HUDEP-2 (cell line): ENCODE measurements at regions not wholly inside any gene's neighbourhood (a gene's known extent, or its start where the extent isn't known, plus 50 kb on each side); places are given as distances from the start of the nearest gene placed in this dataset.
"Not testable (repeated sequence)": the region's sequence is repeated elsewhere in the genome, so short reads cannot be mapped to it uniquely, and the experiment has no call there.

ENCODE experiments used
- DNase-seq, 76 experiments: peaks; one replicate each; lab custom pipeline; 2025; ENCODE audit not compliant: unreplicated experiment in 76 of 76; lab: John Stamatoyannopoulos, UW

DNA sequence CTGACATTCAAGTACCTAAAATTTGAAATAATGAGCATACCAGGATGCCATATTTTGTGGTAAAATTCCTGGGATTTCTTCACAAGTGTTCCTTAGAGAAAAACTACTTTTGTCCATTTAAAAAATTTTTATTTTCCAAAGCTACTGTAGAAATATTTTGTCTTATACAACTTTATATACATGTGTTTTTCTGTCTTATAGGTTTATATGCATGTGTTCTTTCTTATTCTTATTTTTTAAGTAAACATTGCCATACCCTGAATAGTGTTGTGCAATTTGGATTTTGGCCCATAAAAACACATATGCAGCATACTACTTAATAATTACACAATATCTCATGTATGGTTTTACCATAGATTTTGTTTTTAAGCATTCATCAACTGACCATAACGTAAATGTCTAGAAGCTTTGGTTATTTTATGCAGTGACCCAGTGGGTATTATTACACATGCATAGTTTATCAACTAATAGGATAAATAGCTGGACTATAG, 1107.4 kb upstream of the SEL1L start:
- DNase-seq: no peak

DNA sequence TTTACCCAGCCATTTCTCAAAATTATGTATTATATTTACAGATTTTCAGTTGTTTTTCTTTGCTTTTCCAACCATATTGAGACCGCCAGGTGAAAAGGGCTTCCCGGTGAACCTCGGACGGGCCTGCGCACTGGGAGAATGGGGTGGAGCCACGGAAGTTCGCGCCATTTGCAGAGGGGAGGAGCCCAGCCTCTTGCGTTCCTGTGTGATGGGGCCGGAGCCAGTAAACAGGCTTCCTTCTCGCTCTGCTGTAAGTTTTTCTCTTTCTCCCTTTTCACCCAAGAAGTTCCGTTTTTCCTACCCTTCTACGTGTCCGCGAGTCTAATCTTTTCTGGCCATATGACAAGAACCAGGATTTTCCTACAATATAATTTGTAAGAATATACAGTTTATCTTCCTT, 1108.8 kb upstream of the SEL1L start:
- DNase-seq: no peak

DNA sequence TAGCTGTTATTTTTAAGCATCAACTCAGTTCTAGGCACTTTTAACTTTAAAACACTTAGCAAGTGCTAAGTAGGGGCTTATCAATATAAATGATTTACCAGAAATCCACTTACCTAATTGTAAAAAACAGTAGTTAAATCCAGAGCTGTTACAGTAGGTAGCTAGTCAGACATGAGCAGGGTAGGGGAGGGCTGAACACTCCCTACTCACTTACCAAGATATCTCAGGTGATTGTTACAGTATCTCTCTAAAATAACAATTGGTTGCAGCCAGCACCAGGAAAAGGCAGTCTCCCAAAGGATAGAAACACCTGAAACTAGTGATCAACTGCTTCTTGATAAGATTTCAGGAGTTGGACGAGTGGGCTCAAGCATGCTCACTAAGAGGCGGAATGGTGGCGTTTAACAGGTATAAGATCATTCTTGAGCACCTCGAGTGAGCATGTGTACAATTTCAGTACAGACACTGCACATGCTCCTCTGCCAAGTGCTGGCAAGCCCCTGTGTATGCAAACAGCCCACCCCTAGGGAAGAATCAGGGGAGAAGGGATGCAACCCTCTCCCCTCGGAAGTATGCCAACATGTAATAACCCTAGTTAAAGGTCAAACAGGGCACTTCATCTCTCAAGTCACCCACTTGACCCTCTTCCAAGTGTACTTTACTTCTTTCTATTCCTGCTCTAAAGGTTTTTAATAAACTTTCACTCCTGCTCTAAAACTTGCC, 1113.6 kb upstream of the SEL1L start:
- DNase-seq: no peak

DNA sequence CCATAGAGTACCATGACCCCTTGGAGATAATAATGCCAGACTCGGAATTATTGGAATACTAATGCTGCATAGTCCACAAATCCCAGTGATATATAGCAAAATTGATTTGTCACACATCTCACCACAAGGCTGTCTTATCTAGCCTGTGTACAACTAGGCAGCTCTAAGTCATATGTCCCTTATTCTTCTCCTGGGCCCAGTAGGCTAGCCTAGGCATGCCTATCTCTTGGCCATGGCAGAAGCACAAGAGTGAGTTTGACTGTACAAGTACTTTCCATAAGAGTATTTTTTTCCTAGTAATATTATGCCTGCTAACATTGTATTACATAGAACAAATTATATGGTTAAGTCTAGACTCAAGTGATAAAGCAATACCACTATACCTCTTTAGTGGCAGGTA, 1122.1 kb upstream of the SEL1L start:
- DNase-seq: no peak

DNA sequence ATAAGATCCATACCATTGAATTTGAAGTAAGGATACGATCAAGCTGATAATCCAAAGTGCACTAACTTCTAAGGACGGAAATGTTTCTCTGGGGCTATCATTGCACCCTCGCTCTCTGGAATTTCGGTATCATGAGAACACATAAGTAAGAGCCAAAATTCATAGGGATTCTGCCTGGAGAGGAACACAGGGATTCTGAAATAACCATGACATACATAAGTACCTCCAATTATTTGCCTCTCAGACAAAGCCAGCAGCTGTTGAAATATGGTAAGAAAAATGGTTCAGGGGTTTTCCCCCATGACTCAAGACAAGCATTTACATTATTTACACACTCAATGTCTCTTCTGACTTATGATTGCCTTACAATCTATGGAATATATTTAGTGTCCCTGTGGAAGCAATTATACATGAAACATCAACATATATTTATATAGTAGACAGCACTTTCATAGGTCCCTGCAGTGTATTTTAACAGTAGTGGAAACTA, 1123.6 kb upstream of the SEL1L start:
- DNase-seq: no peak

DNA sequence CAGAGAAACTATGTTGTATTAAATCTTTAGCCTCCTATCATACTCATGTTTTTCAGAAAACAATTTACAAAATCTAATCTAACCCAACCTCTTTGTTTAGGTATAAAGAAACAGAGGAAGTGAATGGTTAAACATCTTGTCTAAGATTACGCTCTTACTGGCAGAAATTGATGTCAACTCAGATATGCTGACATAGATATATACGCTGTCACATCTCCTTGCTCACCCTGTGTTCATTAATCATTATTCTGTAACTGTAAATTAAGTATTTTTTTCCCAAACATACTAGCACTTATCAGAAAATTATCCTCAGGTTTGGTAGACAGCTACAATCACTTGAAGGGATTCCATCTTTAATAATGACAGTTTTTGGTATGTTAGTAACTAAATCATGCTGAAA, 1127.6 kb upstream of the SEL1L start:
- DNase-seq: no peak

DNA sequence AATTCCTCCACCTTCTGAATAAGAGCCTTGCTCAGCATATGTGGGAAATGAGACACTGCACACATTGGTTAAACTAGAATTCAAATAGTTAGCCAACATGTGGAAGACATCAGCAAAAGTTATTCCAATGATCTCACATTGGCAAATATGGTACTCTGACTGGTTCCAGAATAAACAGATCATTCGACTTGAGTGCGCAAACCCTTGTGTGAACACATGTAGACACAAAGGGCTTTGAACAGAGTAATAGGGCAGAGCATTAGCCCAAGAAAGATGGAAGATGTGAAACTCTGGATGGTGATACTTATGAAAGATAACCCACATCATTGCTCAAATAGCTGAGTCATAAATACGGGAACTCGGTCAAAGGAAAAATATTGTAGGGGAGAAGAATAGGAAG, 1133.4 kb upstream of the SEL1L start:
- DNase-seq: no peak

DNA sequence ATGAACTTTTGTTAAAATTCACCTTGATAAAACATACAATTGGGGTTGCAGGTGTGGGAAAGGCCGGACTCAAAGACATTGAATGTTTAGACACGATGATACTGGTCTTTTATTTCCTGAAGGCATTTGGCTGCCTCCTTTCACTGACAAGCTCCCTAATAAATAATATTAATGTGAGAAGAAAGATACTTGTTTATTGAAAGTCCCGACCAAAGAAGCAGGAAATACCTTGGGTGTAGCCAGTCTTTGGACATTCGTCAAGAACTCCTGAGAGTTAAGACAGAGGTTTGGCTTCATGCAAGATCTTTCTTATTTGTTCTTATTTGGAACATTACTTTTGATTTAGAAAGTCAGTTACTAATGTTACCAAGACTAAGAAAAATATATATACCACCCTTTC, 1133.8 kb upstream of the SEL1L start:
- no peak for DNase-seq

DNA sequence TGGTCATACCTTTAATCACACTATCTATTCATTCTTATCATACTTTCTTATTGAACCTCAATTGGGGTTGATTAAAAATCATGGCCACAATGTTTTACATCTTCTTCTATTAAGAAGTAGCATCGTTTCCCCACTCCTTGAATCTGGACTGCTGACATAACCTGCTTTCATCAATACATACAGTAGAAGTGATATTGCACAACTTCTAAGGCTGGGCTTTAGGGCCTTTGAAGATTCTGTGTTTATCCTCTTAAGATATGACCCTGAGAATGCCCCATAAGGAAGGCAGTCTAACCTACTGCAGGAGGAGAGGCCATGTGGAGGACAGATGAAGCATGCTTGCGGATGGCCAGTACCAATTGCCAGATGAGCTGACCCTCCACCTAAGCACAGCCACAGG, 1142.8 kb upstream of the SEL1L start:
- no peak for DNase-seq

DNA sequence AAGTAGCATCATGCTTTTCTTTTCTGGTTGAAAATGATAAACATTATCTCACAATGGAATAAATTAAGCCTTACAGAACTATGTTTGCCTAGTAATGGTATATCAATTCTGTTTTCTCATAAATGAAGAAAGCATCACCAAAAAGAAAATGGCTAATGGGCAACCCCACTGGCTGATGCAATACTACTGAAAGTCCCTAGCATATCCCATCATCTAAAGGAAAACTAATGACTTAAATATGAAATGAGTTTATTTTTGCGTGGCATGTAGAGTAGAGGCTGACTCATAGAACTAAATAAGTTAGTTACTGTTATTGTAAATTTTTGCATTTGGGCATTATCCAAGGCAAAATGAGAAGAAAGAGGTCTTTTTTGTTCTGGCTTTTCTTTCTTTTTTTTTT, 1156.3 kb upstream of the SEL1L start:
- DNase-seq: no peak

DNA sequence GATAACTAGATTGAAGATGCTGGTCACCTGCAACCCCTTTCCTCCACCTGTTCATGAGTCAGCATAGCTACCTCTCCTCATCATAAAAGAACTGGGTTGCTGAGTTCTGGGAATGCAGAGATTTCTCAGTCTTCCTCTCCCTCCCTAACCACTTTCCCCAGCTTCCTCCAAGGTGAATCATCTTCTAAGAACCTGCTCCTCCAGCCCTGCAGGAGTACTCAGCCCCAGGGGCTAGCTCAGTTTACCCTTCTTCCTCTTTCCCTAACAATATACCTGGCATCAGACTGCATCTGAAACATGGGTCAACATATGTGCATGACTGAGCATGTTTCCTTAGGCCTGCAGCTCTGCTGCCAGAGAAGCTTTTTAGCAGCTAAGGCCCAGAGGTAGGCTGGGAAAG, 1157.5 kb upstream of the SEL1L start:
- DNase-seq: not testable (repeated sequence)

DNA sequence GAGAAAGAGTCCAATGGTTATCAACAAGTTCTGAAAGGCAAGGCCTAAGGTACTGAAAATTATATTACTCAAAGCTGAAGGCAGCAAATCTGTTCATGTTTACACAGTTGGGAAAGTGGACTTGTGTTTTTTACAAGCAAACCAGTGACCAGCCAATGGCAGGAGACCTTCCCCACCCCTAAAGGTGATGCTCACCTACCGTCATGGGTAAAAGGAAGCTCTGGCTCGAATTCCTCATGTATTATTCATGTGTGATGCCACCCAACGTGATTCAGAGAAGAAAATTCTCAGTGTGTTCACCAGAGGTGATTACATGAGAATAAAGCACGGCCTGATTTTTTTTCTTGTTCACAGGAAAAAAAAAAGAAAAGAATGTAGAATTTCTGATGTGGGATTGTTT, 1161.2 kb upstream of the SEL1L start:
- no peak for DNase-seq

DNA sequence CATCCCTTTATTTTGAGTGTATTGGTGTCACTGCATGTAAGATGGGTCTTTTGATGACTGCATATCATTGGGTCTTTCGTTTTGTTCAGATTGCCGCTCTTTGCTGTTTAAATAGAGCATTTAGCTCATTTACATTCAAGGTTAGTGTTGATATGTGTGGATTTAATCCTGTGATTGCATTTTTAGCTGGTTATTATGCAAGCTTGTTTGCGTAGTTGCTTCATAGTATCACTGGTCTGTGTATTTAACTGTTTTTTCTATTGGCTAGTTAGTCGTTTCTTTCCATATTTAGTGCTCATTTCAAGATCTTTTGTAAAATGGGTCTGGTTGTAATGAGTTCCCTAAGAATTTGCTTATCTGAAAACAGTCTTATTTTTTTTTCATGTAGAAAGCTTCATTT, 1170.6 kb upstream of the SEL1L start:
- DNase-seq: no peak

DNA sequence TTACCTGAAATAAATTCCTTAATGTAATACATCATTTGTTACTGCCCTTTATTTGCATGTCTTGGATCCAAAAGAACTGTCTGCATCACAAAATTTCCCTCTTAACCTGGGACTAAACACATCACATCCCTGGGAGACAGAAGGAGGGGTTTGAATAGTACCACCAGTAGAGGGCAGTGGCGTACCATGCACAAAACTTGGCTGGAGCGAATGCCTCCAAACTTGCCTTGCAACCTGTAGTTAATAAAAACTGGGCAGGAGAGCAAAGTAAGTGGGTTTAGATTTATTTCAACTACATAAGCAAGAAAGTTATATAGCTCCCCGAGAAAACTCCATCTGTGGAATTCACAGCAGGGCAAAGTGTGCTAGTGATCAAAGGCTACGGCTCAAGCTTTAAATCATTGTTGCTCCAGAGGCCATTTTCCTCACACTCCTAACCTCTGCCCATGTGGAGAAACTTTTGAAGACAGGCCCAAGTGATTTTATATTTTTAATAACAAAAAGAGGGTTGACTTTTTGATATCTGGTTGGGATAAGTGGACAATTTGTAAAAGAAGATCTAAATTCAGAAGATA, 1176.7 kb upstream of the SEL1L start:
- peak in 24 of 76 experiments; percentile 0 to 48 (median 4) for DNase-seq

DNA sequence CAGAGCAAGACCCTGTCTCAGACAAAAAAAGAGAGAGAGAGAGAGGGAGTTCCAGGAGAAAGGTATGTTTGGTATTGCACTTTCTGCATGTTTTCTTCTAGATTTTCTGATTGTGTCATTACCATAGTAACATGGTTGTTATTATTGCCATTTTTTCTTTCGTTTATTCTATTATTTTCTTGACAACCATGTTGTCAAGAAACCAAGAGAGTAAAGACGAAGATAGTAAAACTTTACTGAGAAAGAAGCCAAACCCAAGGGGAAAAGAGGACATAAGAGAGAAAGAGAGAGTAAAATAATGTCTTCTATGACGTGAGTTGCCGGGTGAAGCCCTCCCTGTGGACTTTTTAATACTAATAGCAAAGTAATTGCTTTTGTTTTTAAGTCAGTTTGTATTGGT, 1186.0 kb upstream of the SEL1L start:
- no peak for DNase-seq

DNA sequence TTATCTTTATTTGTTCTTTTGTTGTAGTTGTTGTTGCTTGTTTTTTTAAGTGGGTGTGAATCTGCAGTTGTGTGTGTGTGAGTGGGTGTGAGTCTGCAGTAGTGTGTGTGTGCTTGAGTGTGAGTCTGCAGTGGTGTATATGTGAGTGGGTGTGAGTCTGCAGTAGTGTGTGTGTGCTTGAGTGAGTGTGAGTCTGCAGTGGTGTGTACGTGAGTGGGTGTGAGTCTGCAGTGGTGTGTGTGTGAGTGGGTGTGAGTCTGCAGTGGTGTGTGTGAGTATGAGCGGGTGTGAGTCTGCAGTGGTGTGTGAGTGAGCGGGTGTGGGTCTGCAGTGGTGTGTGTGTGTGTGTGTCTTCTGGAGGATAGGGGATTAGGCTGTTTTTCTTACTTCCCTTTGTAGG, 1186.8 kb upstream of the SEL1L start:
- no peak for DNase-seq

DNA sequence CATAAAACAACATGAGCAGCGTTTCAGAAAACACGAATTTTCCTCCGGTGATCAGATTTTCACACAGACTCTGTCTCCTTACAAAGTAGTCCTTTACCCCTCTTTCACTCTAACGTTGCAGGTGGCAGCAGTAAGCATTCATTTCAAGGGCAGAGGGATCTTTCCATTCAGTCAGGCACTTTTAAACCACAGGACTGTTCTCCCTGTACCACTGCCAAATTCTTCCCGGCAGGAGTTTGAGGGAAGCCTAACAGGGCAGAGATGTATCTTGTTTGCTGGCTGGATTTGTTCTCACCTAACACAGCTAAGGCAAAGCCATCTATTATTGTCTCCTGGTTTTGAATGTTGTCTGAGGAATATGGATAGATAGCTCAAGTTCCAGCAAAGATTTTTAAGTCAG, 1187.3 kb upstream of the SEL1L start:
- DNase-seq: no peak

DNA sequence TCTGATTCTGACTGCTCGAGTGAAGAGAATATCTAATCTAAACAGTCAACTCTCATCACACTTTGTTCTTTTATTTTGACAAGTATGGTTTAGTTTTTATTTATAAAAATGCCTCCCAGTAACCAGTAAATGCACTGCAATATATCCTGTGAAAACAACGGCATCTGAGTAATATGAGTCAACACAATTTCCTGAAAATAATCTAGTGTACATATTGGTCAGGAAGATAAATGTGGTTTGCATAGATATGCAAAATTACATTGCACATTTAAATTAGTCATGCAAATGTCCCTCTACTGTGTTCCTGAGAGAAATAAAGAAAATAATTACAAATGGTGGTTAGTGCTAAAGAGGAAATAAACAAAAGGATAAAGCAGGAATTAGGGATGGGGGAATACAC, 1190.7 kb upstream of the SEL1L start:
- DNase-seq: no peak

DNA sequence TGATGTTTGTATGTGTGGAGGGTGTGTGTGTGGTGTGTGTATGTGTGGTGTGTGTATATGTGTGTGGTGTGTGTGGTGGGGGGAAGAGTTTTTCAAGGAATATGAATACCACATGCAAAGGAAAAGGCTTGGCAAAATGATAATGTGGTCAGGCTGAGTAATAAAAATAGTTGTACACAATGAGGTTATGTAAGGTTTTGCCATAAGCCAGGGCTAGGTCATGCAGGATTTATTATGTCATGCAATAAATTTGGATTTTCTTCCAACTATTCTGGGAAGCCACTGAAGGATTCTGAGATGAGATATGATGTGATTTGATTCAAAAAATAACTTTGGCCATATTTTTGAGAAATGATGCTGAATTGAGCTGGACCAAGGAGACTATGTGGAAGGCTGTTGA, 1191.6 kb upstream of the SEL1L start:
- DNase-seq: no peak

DNA sequence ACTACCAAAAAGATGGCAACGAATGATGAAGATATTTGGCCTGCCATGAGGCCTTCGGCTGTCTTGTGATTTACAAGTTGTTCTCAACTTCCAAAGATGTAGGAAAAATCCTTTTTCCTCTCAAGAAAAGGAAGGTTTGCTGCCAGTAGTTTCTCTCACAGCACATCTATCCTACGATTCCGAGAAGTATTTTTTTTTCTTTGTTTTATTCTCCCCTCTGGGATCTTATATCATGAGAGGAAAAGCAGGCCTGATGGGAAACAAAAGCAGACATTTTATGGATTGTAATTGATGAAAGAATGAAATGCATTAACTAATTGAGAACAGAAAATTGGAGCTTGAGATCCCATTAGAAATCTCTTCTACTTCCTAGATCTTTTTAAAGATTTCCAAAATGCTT, 1197.9 kb upstream of the SEL1L start:
- DNase-seq: no peak

DNA sequence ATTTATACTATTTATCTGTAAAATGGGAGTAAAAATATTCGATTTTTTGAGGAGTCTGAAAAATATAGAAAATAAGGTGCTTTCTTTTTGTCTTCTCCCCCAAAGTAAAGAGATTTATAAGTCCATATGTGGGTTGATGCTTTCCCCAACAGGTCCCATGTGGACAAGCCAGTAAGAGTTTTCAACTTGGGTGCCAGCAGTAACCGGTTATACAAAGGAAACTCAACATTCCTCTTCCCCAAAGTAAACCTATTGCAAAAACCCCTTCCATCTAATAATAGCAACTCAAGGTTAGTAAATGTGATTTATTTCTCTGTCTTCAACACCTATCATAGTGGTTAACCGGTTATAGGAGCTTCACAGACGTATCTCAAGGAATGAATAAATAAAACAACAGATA, 1206.9 kb upstream of the SEL1L start:
- DNase-seq: no peak

DNA sequence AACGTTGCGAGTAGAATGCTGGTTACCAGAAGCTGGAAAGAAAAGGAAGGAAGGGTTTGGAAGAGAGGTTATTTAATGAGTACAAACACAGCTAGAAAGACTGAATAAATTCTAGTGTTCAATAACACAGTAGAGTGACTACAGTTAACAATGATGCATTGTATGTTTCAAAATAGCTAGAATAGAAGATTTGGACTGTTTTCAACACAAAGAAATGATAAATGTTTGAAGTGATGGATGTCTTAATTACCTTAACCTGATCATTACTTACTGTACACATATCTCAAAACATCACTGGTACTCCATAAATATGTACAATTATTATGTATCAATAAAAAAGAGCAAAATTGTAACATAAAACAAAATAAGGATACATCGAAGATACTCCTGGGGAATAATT, 1221.8 kb upstream of the SEL1L start:
- DNase-seq: no peak

DNA sequence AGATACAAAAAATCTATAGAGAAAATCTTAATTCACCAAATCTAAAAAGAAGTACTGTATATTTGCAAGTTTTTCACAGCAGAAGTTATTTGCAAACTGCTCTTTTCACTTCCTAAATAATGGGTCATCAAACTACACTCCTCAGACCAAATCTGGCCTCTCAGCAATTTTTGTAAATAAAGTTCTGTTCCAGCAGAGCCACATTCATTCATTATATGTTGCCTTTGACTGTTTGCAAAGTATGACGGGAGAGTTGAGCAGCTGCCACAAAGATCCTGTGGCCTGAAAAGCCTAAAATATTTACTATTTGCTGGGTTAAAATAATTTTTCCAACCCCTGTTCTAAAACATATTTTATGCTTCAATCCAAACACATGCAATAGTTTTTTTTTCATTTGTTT, 1222.3 kb upstream of the SEL1L start:
- no peak for DNase-seq
